HepG2 (cell line): ENCODE measurements at regions not wholly inside any gene's neighbourhood (a gene's known extent, or its start where the extent isn't known, plus 50 kb on each side); places are given as distances from the start of the nearest gene placed in this dataset.

Experiments
- ATAC-seq: fragments of 200-7000 bp; cut with Tn5 transposase; 3 replicates; pipeline ENCODE4 v1.9.1; 2020; ENCODE audit warnings: mild to moderate bottlenecking, moderate library complexity
- BruUV-seq: library from RNA; stranded (reverse); fragments of 400-500 nt; replicated peaks from 2 replicates; lab custom pipeline; 2021; lab: Mats Ljungman, UMichigan
- CTCF ChIA-PET: fragments of 300-600 bp; formaldehyde crosslinking; extraction: SDS; loops from one replicate; lab custom pipeline; 2021; ENCODE audit warnings: low total read pairs, inconsistent platforms, low intra/inter-chr PET ratio; lab: Yijun Ruan, JAX
- POLR2A ChIA-PET: fragments of 350-600 bp; sonication (Branson Sonifier 250); formaldehyde crosslinking; loops from one replicate; lab custom pipeline; 2020; ENCODE audit warnings: antibody characterized with exemption, inconsistent platforms; lab: Yijun Ruan, JAX
- DNase-seq: peaks from one replicate; pipeline ENCODE4 v3.0.0-alpha.2; 2015; ENCODE audit warnings: low spot score
- FAIRE-seq: peaks from 3 replicates; lab custom pipeline; 2011; peaks lifted over from hg19 to GRCh38; lab: Jason Lieb, UNC
- H2AFZ ChIP-seq: one replicate; pipeline ENCODE4 v1.6.1; 2011; ENCODE audit warnings: low read length, inconsistent platforms
- H3K27ac ChIP-seq: fragments of 300-600 bp; 3 replicates; pipeline ENCODE4 v1.8.0; 2011; ENCODE audit warnings: mixed run types, mild to moderate bottlenecking, mixed read lengths, low read length, inconsistent platforms; ENCODE audit not compliant: insufficient read depth; ENCODE audit errors: extremely low read length
- H3K27me3 ChIP-seq, 2 experiments: fragments of 200-600 bp in 1 of 2; 2 replicates in 1 of 2; 3 replicates in 1 of 2; pipeline versions ENCODE4 v1.6.0 to v1.8.0; 2011; ENCODE audit warnings: low read length in 2 of 2, mild to moderate bottlenecking in 2 of 2, moderate library complexity in 2 of 2, inconsistent platforms in 1 of 2; ENCODE audit not compliant: insufficient read depth in 2 of 2, control insufficient read depth in 1 of 2
- H3K36me3 ChIP-seq, 2 experiments: fragments of 200-600 bp in 1 of 2; replicated peaks in 1 of 2; 2 replicates in 1 of 2; 3 replicates in 1 of 2; pipeline versions ENCODE4 v1.5.1 to v1.8.0; 2011; ENCODE audit warnings: low read length in 2 of 2, inconsistent platforms in 1 of 2; ENCODE audit not compliant: insufficient read depth in 2 of 2, control insufficient read depth in 1 of 2
- H3K4me1 ChIP-seq: 2 replicates; pipeline ENCODE4 v1.5.1; 2012; ENCODE audit warnings: low read length, inconsistent platforms; ENCODE audit not compliant: insufficient read depth
- H3K4me2 ChIP-seq: 2 replicates; pipeline ENCODE4 v1.6.0; 2011; ENCODE audit warnings: low read depth, low read length, inconsistent platforms
- H3K4me3 ChIP-seq, 3 experiments: fragments of 200-600 bp in 1 of 3; sonication (generic), shearing (Covaris generic) in 1 of 3; replicated peaks in 1 of 3; 2 replicates each; pipeline ENCODE4 v1.5.1; 2011 to 2016; ENCODE audit warnings: low read length in 3 of 3, inconsistent platforms in 2 of 3, low read depth in 2 of 3, mild to moderate bottlenecking in 2 of 3, control low read depth in 1 of 3, mixed read lengths in 1 of 3; ENCODE audit not compliant: insufficient read depth in 1 of 3
- H3K79me2 ChIP-seq: one replicate; pipeline ENCODE4 v1.6.1; 2011; ENCODE audit warnings: low read length, inconsistent platforms; ENCODE audit not compliant: insufficient read depth
- H3K9ac ChIP-seq: 2 replicates; pipeline ENCODE4 v1.6.0; 2011; ENCODE audit warnings: mild to moderate bottlenecking, low read depth, low read length, inconsistent platforms; ENCODE audit not compliant: insufficient read depth
- H3K9me3 ChIP-seq: 2 replicates; pipeline ENCODE4 v1.5.1; 2012; ENCODE audit warnings: mild to moderate bottlenecking, low read length
- H4K20me1 ChIP-seq: 2 replicates; pipeline ENCODE4 v1.6.0; 2011; ENCODE audit warnings: inconsistent platforms, mild to moderate bottlenecking, low read length, moderate library complexity; ENCODE audit not compliant: insufficient read depth
- ARHGAP35 ChIP-seq: sonication (generic); formaldehyde crosslinking; IDR thresholded peaks from 2 replicates; pipeline ENCODE4 v1.9.0; 2022; ENCODE audit warnings: mild to moderate bottlenecking, inconsistent platforms, moderate library complexity, missing genetic modification reagents, borderline replicate concordance
- ASH2L ChIP-seq: fragments of 300-600, 200-600 bp; sonication (generic); IDR thresholded peaks from 2 replicates; pipeline ENCODE4 v1.7.0; 2017; ENCODE audit warnings: low read depth, mild to moderate bottlenecking, moderate library complexity, mixed read lengths, low read length; ENCODE audit not compliant: insufficient read length
- ATF1 ChIP-seq: IDR thresholded peaks from 2 replicates; pipeline ENCODE4 v1.6.1; 2016; ENCODE audit warnings: mild to moderate bottlenecking, control low read depth
- BORCS8-MEF2B ChIP-seq: sonication (generic); formaldehyde crosslinking; IDR thresholded peaks from 2 replicates; pipeline ENCODE4 v1.8.0; 2022; ENCODE audit warnings: mild to moderate bottlenecking, missing genetic modification reagents
- ETS1 ChIP-seq: sonication (generic); formaldehyde crosslinking; IDR thresholded peaks from 2 replicates; pipeline ENCODE4 v1.4.0; 2020; ENCODE audit warnings: missing genetic modification reagents
- HNRNPLL ChIP-seq: fragments of 200-400 bp; formaldehyde crosslinking; IDR thresholded peaks from 2 replicates; pipeline ENCODE4 v1.6.1; 2017; ENCODE audit warnings: mild to moderate bottlenecking, low read depth, low read length; ENCODE audit not compliant: poor library complexity, severe bottlenecking
- HOXA3 ChIP-seq: sonication (generic); formaldehyde crosslinking; IDR thresholded peaks from 2 replicates; pipeline ENCODE4 v1.5.0; 2020; ENCODE audit warnings: missing genetic modification reagents
- NPAS2 ChIP-seq: sonication (generic); formaldehyde crosslinking; IDR thresholded peaks from 2 replicates; pipeline ENCODE4 v1.8.0; 2022; ENCODE audit warnings: mild to moderate bottlenecking, missing genetic modification reagents, borderline replicate concordance
- PAXIP1 ChIP-seq: sonication (generic); formaldehyde crosslinking; conservative IDR thresholded peaks from 2 replicates; pipeline ENCODE4 v1.4.0; 2020; ENCODE audit warnings: mild to moderate bottlenecking, missing genetic modification reagents, moderate library complexity
- POGZ ChIP-seq: sonication (generic); formaldehyde crosslinking; IDR thresholded peaks from 2 replicates; pipeline ENCODE4 v1.4.0; 2020; ENCODE audit warnings: mild to moderate bottlenecking, missing genetic modification reagents
- RFX1 ChIP-seq: fragments of 450-650 bp; IDR thresholded peaks from 2 replicates; pipeline ENCODE4 v1.6.1; 2017
- ZC3H13 ChIP-seq: sonication (generic); formaldehyde crosslinking; IDR thresholded peaks from 2 replicates; pipeline ENCODE4 v1.8.1; 2023; ENCODE audit warnings: mild to moderate bottlenecking, missing genetic modification reagents, moderate library complexity
- ZEB1 ChIP-seq: IDR thresholded peaks from 2 replicates; pipeline ENCODE4 v1.6.1; 2012; ENCODE audit warnings: mild to moderate bottlenecking, low read depth, inconsistent platforms; ENCODE audit not compliant: insufficient replicate concordance
- ZNF33B ChIP-seq: sonication (generic); formaldehyde crosslinking; IDR thresholded peaks from 2 replicates; pipeline ENCODE4 v1.5.1; 2020; ENCODE audit warnings: mild to moderate bottlenecking, missing genetic modification reagents
- ZNF670 ChIP-seq: sonication (generic); formaldehyde crosslinking; IDR thresholded peaks from 2 replicates; pipeline ENCODE4 v1.8.0; 2022; ENCODE audit warnings: mild to moderate bottlenecking, missing genetic modification reagents, borderline replicate concordance
- ZNF691 ChIP-seq: sonication (generic); formaldehyde crosslinking; IDR thresholded peaks from 2 replicates; pipeline ENCODE4 v1.4.0; 2020; ENCODE audit warnings: missing genetic modification reagents, low read depth, mild to moderate bottlenecking, borderline replicate concordance
- ZNF746 ChIP-seq: sonication (generic); formaldehyde crosslinking; IDR thresholded peaks from 2 replicates; pipeline ENCODE4 v1.8.0; 2022; ENCODE audit warnings: mild to moderate bottlenecking, missing genetic modification reagents
- WGBS: methylation state at CpG from one replicate; pipeline ENCODE4 v1.1.6; 2017; ENCODE audit warnings: low lambda C conversion rate; 5-methylcytosine and 5-hydroxymethylcytosine counted together
- in situ Hi-C: cut with HindIII; loops from 2 replicates; pipeline ENCODE4 v1.10.0; 2017; ENCODE audit warnings: low pct_unique_long_range_greater_than_20kb; ENCODE audit not compliant: extremely low pct_ligation_motif_present
- intact Hi-C: fragments of 100-400 bp; cut with micrococcal nuclease; formaldehyde crosslinking; loops from one replicate; pipeline ENCODE4 v1.10.0; 2022; ENCODE audit not compliant: unreplicated experiment
- TF ChIP-seq, protein P1 (sequence below): sonication (generic); formaldehyde crosslinking; IDR thresholded peaks from 2 replicates; pipeline ENCODE4 v1.5.0; 2020; ENCODE audit warnings: mild to moderate bottlenecking, missing genetic modification reagents

GRCh38 chrX:20969565-20969964, 404.7 kb upstream of the CNKSR2 start:
- no peaks in the 10 kb centered on the region for H3K4me1 ChIP-seq
- no peaks in the 10 kb centered on the region for H4K20me1 ChIP-seq
- in situ Hi-C loops, result no loop called here
- 0% methylated on average over 1 of the region's 1 CpG for whole genome bisulfite sequencing
- no peak overlapping the region for H3K27ac ChIP-seq
- H3K4me3 ChIP-seq, result no peak overlapping the region
- H3K9ac ChIP-seq, result no peak overlapping the region
- H3K79me2 ChIP-seq, result no peaks in the 10 kb centered on the region
- ChIA-PET POLR2A (no interaction called here), CTCF (no interaction called here)
- no TSS peak for BruUV-seq
- H3K36me3 ChIP-seq, result no peaks in the 10 kb centered on the region
- ATAC-seq (no peak), FAIRE-seq (no peak), DNase-seq (no peak)
- H3K4me2 ChIP-seq, result no peak overlapping the region
- no peaks in the 10 kb centered on the region for H3K27me3 ChIP-seq
- no peak overlapping the region for H2AFZ ChIP-seq
- intact Hi-C loops, result no loop called here
- no peaks in the 10 kb centered on the region for H3K9me3 ChIP-seq
- no peak for TF ChIP-seq ZNF33B (CRISPR knock-in tag)
- no peak for TF ChIP-seq ZNF691 (CRISPR knock-in tag)
- TF ChIP-seq HNRNPLL, result no peak
- TF ChIP-seq ETS1, result no peak
- TF ChIP-seq HOXA3 (CRISPR knock-in tag), result no peak
- no peak for TF ChIP-seq BORCS8-MEF2B (CRISPR knock-in tag)
- TF ChIP-seq ZC3H13 (CRISPR knock-in tag), result no peak
- no peak for TF ChIP-seq POGZ (CRISPR knock-in tag)
- TF ChIP-seq NPAS2, result no peak
- TF ChIP-seq ARHGAP35 (CRISPR knock-in tag), result no peak
- TF ChIP-seq, protein P1, sequence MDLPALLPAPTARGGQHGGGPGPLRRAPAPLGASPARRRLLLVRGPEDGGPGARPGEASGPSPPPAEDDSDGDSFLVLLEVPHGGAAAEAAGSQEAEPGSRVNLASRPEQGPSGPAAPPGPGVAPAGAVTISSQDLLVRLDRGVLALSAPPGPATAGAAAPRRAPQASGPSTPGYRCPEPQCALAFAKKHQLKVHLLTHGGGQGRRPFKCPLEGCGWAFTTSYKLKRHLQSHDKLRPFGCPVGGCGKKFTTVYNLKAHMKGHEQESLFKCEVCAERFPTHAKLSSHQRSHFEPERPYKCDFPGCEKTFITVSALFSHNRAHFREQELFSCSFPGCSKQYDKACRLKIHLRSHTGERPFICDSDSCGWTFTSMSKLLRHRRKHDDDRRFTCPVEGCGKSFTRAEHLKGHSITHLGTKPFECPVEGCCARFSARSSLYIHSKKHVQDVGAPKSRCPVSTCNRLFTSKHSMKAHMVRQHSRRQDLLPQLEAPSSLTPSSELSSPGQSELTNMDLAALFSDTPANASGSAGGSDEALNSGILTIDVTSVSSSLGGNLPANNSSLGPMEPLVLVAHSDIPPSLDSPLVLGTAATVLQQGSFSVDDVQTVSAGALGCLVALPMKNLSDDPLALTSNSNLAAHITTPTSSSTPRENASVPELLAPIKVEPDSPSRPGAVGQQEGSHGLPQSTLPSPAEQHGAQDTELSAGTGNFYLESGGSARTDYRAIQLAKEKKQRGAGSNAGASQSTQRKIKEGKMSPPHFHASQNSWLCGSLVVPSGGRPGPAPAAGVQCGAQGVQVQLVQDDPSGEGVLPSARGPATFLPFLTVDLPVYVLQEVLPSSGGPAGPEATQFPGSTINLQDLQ (CRISPR knock-in tag), result no peak
- TF ChIP-seq RFX1, result no peak
- no peak for TF ChIP-seq ZNF746 (CRISPR knock-in tag)
- TF ChIP-seq ZEB1, result no peak
- no peak for TF ChIP-seq PAXIP1 (CRISPR knock-in tag)
- TF ChIP-seq ATF1 (CRISPR knock-in tag), result no peak
- TF ChIP-seq ZNF670, result no peak
- no peak for TF ChIP-seq ASH2L
